ENCODE measurements at regions not wholly inside any gene's neighbourhood (a gene's known extent, or its start where the extent isn't known, plus 50 kb on each side); places are given as distances from the start of the nearest gene placed in this dataset.

DNA sequence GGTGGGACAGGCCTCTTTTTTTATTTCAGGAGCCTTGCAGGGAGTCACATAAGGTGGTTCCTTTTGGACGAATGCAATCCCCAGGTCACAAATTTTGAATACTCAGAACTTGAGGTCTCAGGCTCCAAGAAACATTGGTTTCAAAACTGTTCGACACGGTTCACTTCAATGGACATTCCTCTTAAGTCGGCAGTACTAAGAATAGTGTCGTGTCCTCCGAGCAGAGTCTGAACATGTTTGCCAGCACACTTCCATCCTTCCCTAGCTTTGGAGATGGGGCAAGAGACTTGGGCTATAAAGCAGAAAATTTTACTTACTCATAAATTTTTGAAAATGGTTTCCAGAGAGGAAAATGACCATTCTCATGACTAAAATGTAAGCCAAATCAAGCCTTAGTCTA is 265.4 kb downstream of the THBS2 start:
- Mint-ChIP-seq H3K9me3 (no peaks in the 10 kb centered on the region), H3K27me3 (no peaks in the 10 kb centered on the region), H3K27ac (no peak overlapping the region), H3K4me3 (no peak overlapping the region), H3K36me3 (ENCODE audit: low read depth) (no peaks in the 10 kb centered on the region), H3K4me1 (ENCODE audit: low read depth) (no peaks in the 10 kb centered on the region)
- no peak for DNase-seq
- H3K4me1 ChIP-seq (ENCODE audit: insufficient read depth, low read length): no peaks in the 10 kb centered on the region
- no peaks in the 10 kb centered on the region for H3K27me3 ChIP-seq (ENCODE audit: control insufficient read depth in 1 of 2, insufficient read depth in 2 of 2, low read length in 2 of 2)
- TF ChIP-seq, protein P1, sequence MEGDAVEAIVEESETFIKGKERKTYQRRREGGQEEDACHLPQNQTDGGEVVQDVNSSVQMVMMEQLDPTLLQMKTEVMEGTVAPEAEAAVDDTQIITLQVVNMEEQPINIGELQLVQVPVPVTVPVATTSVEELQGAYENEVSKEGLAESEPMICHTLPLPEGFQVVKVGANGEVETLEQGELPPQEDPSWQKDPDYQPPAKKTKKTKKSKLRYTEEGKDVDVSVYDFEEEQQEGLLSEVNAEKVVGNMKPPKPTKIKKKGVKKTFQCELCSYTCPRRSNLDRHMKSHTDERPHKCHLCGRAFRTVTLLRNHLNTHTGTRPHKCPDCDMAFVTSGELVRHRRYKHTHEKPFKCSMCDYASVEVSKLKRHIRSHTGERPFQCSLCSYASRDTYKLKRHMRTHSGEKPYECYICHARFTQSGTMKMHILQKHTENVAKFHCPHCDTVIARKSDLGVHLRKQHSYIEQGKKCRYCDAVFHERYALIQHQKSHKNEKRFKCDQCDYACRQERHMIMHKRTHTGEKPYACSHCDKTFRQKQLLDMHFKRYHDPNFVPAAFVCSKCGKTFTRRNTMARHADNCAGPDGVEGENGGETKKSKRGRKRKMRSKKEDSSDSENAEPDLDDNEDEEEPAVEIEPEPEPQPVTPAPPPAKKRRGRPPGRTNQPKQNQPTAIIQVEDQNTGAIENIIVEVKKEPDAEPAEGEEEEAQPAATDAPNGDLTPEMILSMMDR (IDR thresholded peaks at IDR 0.05): no peak
- ChIA-PET CTCF (no interaction called here), POLR2A (no interaction called here)
- no peaks in the 10 kb centered on the region for H3K9me3 ChIP-seq (ENCODE audit: control insufficient read depth in 1 of 2, insufficient read depth in 1 of 2, low read length in 2 of 2)
- intact Hi-C loops (cut with DNase I, micrococcal nuclease): no loop called here
- no peak overlapping the region for H3K4me3 ChIP-seq (ENCODE audit: low read length)
- no peak overlapping the region for H3K27ac ChIP-seq (ENCODE audit: low read depth in 1 of 2, low read length in 2 of 2)
- ATAC-seq (ENCODE audit: poor library complexity): no peak
- no peaks in the 10 kb centered on the region for H3K36me3 ChIP-seq (ENCODE audit: insufficient read depth, low read length)

DNA sequence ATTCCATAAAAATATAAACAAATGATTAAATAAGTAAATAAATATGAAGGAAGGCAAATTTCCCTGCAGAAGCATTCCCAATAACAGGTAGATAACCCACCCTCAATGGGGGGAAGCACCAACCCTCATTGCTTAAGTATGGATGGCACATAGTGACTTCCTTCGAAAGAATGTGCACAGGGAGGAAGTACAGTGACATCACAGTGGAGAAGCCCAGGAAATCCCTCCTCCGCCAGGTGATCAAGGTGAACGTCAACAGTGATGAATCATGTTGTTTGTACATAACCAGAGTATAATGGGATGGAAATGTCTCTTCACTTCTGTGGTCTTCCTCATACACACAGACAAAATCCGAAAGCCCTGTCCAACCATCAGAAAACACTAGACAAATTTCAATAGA is 267.9 kb downstream of the THBS2 start:
- H3K9me3 ChIP-seq (ENCODE audit: control insufficient read depth in 1 of 2, insufficient read depth in 1 of 2, low read length in 2 of 2): no peaks in the 10 kb centered on the region
- H3K27ac ChIP-seq (ENCODE audit: low read depth in 1 of 2, low read length in 2 of 2): no peak overlapping the region
- ChIA-PET POLR2A (no interaction called here), CTCF (no interaction called here)
- Mint-ChIP-seq H3K4me3 (no peak overlapping the region), H3K9me3 (peaks cover 6% of the 10 kb centered on the region), H3K27me3 (peaks cover 6% of the 10 kb centered on the region), H3K36me3 (ENCODE audit: low read depth) (no peaks in the 10 kb centered on the region), H3K27ac (no peak overlapping the region), H3K4me1 (ENCODE audit: low read depth) (no peaks in the 10 kb centered on the region)
- ATAC-seq (ENCODE audit: poor library complexity) (no peak), DNase-seq (no peak)
- no peaks in the 10 kb centered on the region for H3K27me3 ChIP-seq (ENCODE audit: control insufficient read depth in 1 of 2, insufficient read depth in 2 of 2, low read length in 2 of 2)
- no peak overlapping the region for H3K4me3 ChIP-seq (ENCODE audit: low read length)
- intact Hi-C loops (cut with DNase I, micrococcal nuclease): no loop called here
- no peaks in the 10 kb centered on the region for H3K36me3 ChIP-seq (ENCODE audit: insufficient read depth, low read length)
- no peaks in the 10 kb centered on the region for H3K4me1 ChIP-seq (ENCODE audit: insufficient read depth, low read length)
- TF ChIP-seq, protein P1 (IDR thresholded peaks at IDR 0.05): no peak

DNA sequence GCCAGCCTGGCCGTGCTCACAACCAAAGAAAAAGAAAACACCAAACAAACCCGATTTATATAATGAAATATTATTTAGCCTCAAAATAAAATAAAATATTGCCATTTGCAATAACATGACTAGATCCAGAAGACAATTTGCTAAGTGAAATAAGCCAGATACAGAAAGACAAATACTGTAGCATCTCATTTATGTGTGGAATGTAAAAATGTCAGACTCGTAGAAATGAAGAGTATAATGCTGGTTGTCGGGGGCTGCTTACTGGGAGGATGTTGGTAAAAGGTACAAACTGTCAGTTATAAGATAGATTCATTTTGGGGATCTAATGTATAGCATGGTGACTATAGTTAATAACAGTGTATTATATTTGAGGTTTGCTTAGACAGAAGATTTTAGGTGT is 269.7 kb downstream of the THBS2 start:
- Mint-ChIP-seq H3K9me3 (peaks cover 9% of the 10 kb centered on the region), H3K27me3 (peaks cover 8% of the 10 kb centered on the region), H3K4me3 (no peak overlapping the region), H3K4me1 (ENCODE audit: low read depth) (no peaks in the 10 kb centered on the region), H3K36me3 (ENCODE audit: low read depth) (no peaks in the 10 kb centered on the region), H3K27ac (no peak overlapping the region)
- intact Hi-C loops (cut with DNase I, micrococcal nuclease): no loop called here
- TF ChIP-seq, protein P1 (IDR thresholded peaks at IDR 0.05): no peak
- Histone ChIP-seq H3K36me3 (ENCODE audit: insufficient read depth, low read length) (no peaks in the 10 kb centered on the region), H3K4me3 (ENCODE audit: low read length) (no peak overlapping the region), H3K4me1 (ENCODE audit: insufficient read depth, low read length) (no peaks in the 10 kb centered on the region), H3K9me3 (ENCODE audit: control insufficient read depth in 1 of 2, insufficient read depth in 1 of 2, low read length in 2 of 2) (peaks cover 0 to 6% of the 10 kb centered on the region in 2 experiments), H3K27me3 (ENCODE audit: control insufficient read depth in 1 of 2, insufficient read depth in 2 of 2, low read length in 2 of 2) (no peaks in the 10 kb centered on the region), H3K27ac (ENCODE audit: low read depth in 1 of 2, low read length in 2 of 2) (no peak overlapping the region)
- POLR2A ChIA-PET: no interaction called here
- CTCF ChIA-PET: no interaction called here
- DNase-seq: no peak
- no peak for ATAC-seq (ENCODE audit: poor library complexity)
